ENCODE measurements at regions not wholly inside any gene's neighbourhood (a gene's known extent, or its start where the extent isn't known, plus 50 kb on each side); places are given as distances from the start of the nearest gene placed in this dataset.

DNA sequence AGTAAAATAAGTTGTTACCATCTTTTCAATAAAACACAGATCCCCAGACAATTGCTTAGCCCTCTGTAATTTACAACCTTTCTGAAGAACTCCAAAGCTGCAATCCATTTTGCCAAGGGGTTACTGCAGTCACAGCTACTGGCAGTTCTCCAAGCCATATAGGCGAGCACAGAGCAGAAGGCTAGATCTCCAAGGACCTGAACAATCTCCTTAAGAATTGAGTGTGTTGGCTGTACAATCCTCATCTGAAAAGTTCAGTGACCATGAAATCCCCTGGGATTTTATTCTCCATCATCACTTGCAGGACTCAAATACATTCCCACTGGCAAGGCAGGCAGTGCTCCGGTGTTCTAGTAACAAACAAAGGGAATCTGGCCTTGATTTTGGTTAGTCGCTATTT is 103.9 kb upstream of the LRP1B start:
- TF ChIP-seq, protein P1, sequence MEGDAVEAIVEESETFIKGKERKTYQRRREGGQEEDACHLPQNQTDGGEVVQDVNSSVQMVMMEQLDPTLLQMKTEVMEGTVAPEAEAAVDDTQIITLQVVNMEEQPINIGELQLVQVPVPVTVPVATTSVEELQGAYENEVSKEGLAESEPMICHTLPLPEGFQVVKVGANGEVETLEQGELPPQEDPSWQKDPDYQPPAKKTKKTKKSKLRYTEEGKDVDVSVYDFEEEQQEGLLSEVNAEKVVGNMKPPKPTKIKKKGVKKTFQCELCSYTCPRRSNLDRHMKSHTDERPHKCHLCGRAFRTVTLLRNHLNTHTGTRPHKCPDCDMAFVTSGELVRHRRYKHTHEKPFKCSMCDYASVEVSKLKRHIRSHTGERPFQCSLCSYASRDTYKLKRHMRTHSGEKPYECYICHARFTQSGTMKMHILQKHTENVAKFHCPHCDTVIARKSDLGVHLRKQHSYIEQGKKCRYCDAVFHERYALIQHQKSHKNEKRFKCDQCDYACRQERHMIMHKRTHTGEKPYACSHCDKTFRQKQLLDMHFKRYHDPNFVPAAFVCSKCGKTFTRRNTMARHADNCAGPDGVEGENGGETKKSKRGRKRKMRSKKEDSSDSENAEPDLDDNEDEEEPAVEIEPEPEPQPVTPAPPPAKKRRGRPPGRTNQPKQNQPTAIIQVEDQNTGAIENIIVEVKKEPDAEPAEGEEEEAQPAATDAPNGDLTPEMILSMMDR (IDR thresholded peaks at IDR 0.05; ENCODE audit: extremely low read depth in 1 of 2, insufficient read depth in 1 of 2, low read depth in 1 of 2, low read length in 2 of 2), result no peak
- TF ChIP-seq POLR2AphosphoS5 (IDR thresholded peaks at IDR 0.05; ENCODE audit: insufficient read depth, low read depth, low read length) (no peak), POLR2A (IDR thresholded peaks at IDR 0.05; ENCODE audit: low read depth, low read length) (no peak)

Data from endothelial cell of umbilical vein (primary cell).